ENCODE measurements at regions not wholly inside any gene's neighbourhood (a gene's known extent, or its start where the extent isn't known, plus 50 kb on each side); places are given as distances from the start of the nearest gene placed in this dataset.

- TF ChIP-seq ZNF124 (CRISPR knock-in tag; IDR thresholded peaks at IDR 0.05) = no peak
- no peak for TF ChIP-seq SOX6 (IDR thresholded peaks at IDR 0.05)
- TF ChIP-seq CTCF (IDR thresholded peaks at IDR 0.05 in 2 of 3, conservative IDR thresholded peaks at IDR 0.05 in 1 of 3; ENCODE audit: insufficient read depth in 2 of 3, low read depth in 1 of 3, low read length in 3 of 3) = 0 out of 6 replicates have a peak, but pooled peaks of 2 of the 3 experiments have one; percentile 12 to 18
Observed at GRCh38 chr3:157594413-157594812, 91.2 kb upstream of the VEPH1 start.
